Left renal cortex interstitium (tissue), 4 donors: ENCODE measurements at regions not wholly inside any gene's neighbourhood (a gene's known extent, or its start where the extent isn't known, plus 50 kb on each side); places are given as distances from the start of the nearest gene placed in this dataset.
A peak's percentile ranks its signal among the peaks of the same experiment; 100 is the strongest.
"Not testable (repeated sequence)": the region's sequence is repeated elsewhere in the genome, so short reads cannot be mapped to it uniquely, and the experiment has no call there.

ENCODE experiments used
- DNase-seq, 4 donors: peaks; one replicate each; pipeline ENCODE4 v3.0.0-alpha.2; 2013; ENCODE audit warnings: low read depth in 4 of 4, low spot score in 2 of 4, missing footprints in 1 of 4

DNA sequence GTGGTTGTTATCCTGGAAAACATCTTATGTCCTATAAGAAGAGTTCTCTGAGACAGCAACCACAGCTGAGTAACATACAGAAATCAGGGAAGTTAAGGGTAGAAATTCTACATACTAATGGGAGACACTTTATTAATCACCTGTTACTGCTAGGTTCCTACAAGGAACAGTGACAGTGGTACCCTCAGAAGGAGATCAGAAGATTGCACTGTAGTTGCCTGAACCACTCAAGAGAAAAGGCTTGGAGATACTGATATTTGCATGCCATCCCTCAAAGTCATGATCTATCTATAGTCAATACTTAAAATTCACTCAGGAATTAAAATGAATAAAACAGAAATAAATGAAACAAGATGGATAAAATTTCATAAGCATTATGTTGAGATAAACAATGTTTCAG, 136.0 kb downstream of the LMLN start:
- no peak for DNase-seq

DNA sequence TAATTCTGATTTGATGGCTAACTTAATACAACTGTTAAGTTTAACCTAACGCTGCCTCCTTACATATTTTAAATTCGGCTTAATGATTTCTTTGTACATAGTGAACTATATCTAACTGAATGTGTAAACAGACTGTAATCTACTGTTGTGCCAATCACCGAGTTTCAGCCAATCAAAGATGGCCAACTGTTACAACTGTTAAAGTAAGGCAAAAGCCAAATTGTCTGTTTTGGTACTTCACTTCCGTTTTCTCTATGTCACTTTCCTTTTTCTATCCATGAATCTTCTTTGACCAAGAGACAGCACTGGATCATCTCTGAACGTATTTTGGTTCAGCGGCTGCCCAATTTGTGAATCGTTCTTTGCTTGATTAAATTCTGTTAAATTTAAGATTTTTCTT, 137.0 kb downstream of the LMLN start:
- no peak for DNase-seq

DNA sequence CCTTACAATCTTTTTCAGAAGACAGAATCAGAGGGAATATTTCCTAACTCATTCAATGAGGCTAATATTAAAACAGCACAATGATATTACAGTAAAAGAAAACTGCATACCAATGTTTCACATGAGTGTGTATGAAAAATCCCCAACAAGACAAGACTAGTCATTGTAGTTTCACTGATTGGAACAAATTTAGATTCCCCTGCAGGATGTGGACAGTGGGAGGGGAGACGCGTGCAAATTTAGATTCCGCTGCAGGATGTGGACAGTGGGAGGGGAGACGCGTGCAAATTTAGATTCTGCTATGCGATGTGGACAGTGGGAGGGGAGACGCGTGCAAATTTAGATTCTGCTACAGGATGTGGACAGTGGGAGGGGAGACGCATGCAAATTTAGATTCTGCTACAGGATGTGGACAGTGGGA, 138.7 kb downstream of the LMLN start:
- not testable (repeated sequence) for DNase-seq

DNA sequence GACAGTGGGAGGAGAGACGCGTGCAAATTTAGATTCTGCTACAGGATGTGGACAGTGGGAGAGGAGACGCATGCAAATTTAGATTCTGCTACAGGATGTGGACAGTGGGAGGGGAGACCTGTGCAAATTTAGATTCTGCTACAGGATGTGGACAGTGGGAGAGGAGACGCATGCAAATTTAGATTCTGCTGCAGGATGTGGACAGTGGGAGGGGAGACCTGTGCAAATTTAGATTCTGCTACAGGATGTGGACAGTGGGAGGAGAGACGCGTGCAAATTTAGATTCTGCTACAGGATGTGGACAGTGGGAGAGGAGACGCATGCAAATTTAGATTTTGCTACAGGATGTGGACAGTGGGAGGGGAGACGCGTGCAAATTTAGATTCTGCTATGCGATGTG, 143.1 kb downstream of the LMLN start:
- DNase-seq, result not testable (repeated sequence)

DNA sequence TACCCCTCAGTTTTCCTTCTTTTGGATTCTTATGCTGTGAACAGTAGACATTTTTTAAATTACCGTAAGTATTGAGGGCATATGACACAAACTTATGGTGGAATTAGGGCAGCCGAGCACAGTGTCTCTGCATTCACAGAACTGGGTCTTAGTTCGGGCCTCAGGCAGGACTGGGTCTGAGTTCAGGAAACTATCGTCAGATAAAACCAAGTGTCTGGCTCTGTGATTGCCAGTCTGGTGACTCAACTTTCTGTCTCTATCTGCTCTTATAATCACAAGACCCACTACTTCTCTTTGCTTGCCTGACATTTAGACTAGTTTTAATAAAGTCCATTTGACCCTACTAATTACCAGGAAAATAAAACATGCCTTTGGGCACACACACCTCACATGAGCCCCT, 146.2 kb downstream of the LMLN start:
- no peak for DNase-seq

DNA sequence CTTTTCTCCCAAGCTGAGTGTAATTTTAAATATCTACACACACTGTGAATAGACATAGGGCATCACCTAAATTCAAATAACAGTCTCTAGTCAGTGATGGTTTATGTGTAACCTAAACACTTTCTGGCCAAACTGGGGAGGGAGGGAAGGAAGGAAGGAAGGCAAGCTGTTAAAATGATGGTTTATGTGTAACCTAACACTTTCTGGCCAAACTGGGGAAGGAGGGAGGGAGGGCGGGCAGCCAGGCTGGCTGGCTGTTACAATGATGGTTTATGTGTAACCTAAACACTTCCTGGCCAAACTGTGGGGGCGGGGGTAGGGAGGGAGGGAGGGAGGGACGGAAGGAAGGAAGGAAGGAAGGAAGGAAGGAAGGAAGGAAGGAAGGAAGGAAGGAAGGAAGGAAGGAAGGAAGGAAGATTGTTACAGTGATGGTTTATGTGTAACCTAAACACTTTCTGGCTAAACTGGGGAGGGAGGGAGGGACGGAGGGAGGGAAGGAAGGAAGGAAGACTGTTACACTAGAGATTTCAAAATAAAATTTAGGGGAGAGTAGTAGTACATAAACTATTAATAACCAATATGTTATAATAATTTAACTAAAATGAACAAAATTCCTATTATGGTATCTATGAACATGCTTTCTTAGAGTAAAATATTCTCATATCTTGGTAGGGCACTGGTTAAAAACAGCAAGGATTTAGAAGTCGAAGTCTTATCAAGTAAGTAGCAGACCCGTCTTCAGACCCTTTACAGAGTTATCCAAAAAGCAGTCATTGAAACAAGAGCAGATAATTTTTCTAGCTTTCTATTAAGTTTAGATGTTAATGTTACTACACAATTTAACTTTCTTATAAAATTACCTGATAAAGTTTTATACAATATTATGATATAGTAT, 148.1 kb downstream of the LMLN start:
- DNase-seq, result peak in 2 of 4 donors; percentile 56 to 62

DNA sequence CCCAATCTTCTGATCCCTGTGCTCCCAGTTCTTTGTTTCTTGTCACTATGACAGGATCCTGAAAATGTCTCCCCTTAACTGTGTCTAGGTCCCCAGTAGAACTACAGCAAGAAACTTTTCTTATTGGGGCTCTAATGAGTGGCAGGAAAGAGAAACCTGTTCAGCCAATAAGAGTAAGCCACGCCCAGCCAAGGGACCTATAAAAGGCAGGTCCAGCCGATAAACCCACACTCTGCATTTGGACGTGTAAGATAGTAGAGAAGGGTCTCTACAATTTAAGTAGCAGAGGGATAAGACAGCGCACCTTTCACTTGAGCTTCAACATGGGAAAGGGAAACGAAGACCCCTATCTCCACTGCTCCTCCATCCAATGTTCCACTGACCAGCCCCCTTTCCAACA, 149.9 kb downstream of the LMLN start:
- no peak for DNase-seq

DNA sequence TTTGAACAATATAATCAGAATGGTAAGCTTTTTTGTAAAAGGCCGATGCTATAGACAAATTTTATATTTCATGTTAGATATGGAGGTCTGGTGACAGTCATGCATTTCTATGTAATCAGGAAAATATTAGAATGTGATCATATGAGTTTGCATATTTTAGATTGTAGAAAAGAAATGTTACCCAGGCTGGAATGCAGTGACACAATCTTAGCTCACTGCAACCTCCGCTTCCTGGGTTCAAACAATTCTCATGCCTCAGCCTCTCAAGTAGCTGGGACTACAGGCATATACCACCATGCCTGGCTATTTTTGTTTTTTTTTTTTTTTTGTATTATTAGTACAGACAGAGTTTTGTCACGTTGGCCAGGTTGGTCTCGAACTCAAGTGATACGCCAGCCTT, 152.0 kb downstream of the LMLN start:
- DNase-seq, result no peak

DNA sequence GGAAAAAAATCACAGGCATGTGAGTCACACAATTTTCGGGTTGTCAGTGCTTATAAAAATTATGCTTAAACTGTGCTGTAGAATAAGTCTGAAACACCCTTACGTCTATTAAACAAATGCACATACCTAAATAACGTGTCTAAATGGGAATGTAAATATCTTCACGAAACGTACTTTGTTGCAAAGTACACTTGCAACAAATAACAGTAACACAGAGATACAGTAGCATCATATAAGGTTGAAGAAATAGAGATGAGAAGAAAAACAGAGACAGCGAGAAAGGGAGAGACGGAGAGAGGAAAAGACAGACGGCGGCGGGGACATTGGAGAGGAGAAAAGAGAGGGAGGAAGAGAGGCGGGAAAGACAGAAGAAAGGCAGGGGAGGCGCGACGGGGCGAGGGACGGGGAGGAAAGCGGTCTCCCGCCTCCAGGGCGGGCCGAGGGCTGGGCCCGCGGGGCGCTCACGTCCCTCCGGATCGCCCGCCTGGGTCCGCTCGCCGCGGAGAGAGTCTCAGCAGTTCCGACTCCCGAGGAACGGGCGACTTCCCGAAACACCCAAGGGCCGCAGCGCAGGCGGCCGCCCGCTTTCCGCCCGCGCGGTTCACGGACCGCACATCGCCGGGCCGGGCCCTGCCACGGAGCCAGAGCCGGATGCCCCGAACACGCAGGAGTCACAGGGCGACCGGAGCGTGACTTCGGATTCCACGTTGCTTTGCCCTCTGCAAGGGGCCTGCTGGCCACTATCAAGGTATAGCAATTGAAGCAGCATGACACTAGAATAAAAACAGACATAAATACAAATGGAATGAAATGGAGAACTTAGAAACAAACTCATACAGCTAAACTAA, 153.4 kb downstream of the LMLN start:
- no peak for DNase-seq

DNA sequence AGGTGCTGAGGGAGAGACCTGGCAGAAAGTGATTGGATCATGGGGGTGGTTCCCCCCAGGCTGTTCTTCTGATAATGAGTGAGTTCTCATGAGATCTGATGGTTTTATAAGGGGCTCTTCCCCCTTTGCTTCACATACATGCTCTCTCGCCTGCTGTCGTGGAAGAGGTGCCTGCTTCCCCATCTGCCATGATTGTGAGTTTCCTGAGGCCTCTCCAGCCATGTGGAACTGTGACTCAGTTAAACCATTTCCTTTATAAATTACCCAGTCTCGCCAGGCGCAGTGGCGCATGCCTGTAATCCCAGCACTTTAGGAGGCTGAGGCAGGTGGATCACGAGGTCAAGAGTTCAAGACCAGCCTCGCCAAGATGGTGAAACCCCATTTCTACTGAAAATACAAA, 154.5 kb downstream of the LMLN start:
- DNase-seq, result not testable (repeated sequence)

DNA sequence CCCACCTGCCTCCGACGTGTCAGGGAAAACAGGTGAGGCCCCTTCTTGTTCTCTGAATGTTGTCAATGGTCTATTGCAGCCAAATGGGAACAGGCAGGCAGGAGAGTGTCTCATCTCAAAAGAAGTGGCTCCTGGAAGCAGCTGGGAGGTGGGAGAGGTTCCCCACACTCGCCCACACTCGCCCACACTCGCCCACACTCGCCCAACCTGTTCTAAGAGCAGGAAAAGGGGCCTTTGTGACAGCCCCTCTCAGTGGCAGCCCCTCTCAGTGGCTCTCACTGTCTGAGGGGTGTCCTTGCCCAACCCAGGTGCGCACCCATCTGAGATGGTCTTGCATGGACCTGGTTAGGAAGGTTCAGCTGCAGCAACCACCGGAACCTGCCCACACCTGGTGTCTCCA, 162.2 kb downstream of the LMLN start:
- not testable (repeated sequence) for DNase-seq

DNA sequence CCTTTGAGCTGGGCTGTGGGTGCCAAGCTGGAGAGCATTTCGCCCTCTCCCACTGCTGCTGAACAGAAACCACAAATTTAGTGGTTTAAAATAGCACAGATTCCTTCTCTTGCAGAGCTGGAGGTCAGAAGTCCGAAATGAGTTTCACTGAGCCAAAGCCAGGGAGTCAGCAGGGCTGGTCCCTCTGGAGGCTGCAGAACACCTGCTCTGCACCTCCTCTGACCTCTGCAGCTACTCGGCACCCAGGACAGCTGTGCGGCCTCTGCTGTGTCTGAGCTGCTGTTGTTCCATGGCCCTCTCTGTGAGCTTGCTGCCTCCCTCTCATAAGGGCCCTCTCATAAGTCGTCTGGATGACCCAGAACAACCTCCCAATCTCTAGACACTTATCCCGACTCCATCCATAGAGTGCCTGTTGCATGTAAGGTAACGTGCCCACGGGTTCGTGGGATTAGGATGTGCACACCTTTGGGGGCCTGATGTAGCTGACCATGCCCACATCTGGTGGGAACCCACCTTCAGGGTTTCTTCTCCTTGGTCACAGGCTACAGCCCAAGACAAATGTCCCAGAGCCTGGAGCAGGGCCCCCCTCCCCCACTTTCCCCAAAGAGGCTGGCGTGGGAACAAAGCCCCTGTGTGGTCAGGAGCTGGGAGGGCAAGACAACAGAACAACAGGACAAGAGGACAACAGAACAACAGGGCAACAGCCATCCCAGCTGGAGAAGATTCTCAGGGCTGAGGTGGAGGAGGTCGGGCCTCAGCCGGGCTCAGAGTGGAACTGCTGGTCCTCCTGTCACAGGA, 177.2 kb downstream of the LMLN start:
- not testable (repeated sequence) for DNase-seq

DNA sequence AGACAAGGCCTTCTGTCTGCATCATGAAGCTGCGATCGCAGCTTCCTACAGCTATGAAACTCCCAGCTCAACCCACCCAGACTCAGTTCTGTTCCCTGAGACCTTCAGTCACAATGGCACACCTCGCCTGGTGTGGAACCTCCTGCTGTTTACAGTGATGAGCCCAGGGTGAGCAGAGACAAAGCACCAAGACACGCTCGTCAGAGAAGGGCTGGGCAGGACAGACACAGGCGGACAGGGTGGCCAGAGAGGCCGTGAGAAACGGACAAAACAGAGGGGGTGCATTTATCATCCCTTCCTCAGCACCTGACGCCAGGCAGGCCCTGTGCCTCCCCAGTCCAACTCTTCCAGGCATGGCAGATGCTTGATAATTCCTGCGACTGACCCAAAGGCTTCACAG, 178.2 kb downstream of the LMLN start:
- DNase-seq, result not testable (repeated sequence)

DNA sequence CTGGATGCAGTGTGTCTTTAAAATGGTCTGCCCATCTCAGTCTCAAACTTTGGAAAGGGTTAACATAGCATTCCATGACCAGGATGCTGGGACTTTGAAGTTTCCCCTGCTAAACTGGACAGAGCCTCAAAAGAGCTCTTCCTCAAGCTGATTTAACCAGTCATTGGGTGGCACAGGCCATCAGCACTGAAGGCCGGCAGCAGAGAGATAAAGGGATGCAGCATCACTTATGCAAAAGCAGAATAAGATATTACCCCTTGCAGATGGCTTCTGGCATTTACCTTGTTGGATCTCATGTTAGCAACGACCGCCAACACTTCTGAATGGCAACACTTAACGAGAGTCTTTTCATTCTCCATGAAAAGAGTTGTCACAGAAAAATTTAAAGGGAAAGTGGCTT, 179.0 kb downstream of the LMLN start:
- not testable (repeated sequence) for DNase-seq

DNA sequence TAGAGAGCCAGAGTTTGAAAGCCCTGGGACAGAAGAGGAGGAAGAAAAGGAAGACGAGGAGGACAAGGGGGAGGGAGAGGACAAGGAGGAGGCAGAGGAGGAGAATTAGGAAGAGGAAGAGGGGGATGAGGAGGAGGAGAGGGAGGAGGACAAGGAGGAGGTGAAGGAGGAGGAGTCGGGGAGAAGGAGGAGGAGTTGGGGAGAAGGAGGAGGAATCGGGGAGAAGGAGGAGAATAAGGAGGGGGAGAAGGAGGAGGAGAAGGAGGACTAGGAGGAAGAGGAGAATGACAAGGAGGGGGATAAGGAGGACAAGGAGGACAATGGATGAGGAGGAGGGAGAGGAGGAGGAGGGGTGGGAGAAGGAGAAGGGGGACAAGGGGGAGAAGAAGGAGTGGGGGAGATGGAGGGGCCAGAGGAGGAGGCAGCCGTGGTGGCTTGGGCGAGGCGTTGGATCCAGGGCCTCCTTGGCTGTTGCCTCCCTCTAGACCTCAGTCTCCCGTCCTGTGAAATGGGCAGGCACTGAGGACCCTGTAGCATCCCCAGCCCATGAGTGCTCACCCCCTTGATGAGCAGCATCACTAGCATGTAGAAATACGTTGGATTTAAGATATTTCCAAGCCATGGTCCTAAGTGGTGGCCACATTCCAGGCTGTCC, 179.6 kb downstream of the LMLN start:
- not testable (repeated sequence) for DNase-seq

DNA sequence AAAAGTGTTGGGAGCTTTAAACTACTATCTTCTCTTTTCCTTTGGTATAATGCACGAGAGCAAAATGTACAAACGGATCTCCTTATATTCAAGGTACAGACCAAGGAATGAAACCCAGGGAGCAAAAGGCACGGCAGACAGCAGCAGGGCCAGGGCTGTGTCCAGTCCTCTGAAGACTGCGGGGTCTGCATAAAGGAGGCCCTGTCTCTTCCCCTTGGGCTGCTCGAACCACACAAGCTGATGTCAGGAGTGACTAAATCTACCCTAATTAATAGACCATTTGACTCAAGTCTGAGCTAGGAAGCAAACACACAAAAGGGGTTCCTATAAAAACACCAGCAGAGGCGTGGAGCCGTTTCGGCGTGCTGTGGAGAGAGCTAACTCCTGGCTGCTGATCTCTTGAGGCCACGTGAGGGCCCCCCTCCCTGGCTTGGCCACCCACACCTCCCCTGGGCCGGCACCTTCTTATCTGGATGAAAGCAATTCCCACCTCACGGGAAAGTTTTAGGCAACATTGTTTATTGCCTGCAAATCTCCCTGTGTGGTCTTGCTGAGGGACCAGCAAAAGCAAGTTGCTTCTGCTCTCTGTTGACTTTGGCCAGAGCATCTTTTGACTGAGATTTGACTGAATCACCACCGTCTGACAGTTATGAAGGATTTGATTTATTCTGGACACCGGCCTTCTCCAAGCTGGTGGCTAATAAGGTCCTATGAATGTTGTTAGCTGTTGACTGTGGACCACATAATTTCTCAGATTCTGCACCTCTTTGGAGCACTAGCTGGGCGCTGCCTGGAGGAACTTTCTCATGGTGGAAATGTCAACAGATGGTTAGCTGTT, 183.5 kb downstream of the LMLN start:
- DNase-seq, result not testable (repeated sequence)

DNA sequence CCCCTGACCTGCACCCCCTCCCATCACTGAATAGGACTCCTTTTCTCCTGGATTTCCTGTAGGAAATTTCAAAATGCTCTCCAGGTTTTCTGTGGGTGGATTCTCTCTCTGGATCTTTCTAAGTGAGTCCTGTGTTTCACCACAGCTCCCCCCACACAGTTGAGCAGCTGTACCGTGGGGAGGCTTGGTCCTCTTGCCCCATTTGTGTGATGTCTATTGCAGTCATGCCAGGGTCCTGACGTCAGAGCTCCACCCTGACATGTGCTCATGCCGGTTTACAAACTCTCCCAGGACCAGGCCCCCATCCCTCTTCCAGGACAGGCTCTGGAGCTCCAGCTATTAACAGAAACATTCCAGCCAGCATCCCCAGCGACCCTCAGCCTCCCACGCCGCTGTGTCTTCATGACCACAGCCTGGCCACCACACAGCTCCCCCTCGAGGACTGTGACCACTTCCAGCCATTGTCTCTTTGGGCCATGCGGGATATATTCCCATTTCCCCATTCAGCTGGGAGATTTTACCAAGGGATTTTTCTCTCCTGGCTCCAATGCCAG, 185.3 kb downstream of the LMLN start:
- not testable (repeated sequence) for DNase-seq

DNA sequence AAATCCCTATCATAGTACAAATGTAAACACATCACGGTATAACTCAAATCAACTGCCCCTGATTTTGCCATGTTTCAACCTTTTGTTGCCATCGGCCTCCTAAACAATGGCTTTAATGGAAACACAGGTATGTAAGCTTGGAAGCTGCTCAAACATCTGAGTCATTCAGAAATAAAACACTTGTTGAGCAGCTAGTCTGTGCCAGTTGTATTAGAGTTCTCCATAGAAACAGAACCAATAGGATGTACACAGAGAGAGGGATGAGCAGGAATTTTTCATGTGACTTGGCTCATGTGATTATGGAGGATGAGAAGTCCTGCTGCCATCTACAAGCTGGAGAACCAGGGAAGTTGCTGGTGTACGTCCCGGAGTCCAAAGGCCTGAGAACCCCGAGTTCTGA, 186.1 kb downstream of the LMLN start:
- not testable (repeated sequence) for DNase-seq

DNA sequence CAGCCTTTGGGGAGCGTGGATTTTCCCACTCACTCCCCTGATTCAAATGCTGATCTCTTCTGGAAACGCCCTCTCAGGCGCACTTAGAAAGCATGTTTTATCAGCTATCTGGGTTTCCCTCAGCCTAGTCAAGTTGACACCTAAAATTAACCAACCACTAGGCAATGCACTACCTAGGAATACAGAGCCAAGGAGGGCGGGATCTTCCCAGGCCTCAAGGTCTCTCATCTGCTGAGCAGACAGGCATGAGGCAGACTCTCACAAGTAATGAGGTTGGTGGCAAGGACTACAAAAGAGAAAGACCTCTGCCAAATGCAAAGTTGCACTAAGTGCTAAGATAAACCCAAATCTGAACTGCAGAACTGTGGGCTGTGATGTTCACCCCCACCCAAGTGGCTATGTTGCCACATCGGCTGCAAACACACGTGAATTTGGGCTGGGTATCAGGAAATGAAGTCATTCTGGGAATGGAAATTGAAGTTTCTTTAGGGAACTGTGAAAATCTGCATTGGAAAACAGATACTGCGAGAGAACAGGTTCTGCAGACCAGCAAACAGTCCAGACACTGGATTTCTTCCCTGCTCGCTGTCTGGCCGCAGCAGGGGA, 186.6 kb downstream of the LMLN start:
- DNase-seq, result not testable (repeated sequence)
